Caco-2 (cell line): ENCODE measurements at regions not wholly inside any gene's neighbourhood (a gene's known extent, or its start where the extent isn't known, plus 50 kb on each side); places are given as distances from the start of the nearest gene placed in this dataset.

Experiments
- BruUV-seq: library from RNA; stranded (reverse); fragments of 400-500 nt; replicated peaks from 2 replicates; lab custom pipeline; 2021; lab: Mats Ljungman, UMichigan
- CTCF ChIA-PET: fragments of 300-600 bp; sonication (Branson Sonifier 250); formaldehyde crosslinking; loops from one replicate; lab custom pipeline; 2022; ENCODE audit warnings: antibody characterized with exemption; lab: Charles Lee
- POLR2A ChIA-PET: fragments of 300-600 bp; sonication (Branson Sonifier 250); formaldehyde crosslinking; loops from one replicate; lab custom pipeline; 2022; ENCODE audit warnings: antibody characterized with exemption; lab: Charles Lee
- DNase-seq, 2 experiments: peaks; one replicate each; pipeline versions ENCODE4 v3.0.0 to v3.0.0-alpha.2; 2020 to 2022
- H3K27me3 ChIP-seq: replicated peaks from 2 replicates; pipeline ENCODE4 v1.6.0; 2011; ENCODE audit warnings: low read length; ENCODE audit not compliant: control insufficient read depth, insufficient read depth
- H3K36me3 ChIP-seq: 2 replicates; pipeline ENCODE4 v1.5.1; 2011; ENCODE audit warnings: low read length; ENCODE audit not compliant: control insufficient read depth, insufficient read depth
- H3K4me1 ChIP-seq: fragments of 250-450 bp; sonication (Bioruptor Pico); 2 replicates; pipeline ENCODE4 v1.5.1; 2020; ENCODE audit warnings: mild to moderate bottlenecking
- H3K4me3 ChIP-seq: 2 replicates; pipeline ENCODE4 v1.5.1; 2011; ENCODE audit warnings: low read depth, mild to moderate bottlenecking, control low read depth, low read length
- H3K9me3 ChIP-seq: fragments of 250-450 bp; sonication (Bioruptor Pico); 2 replicates; pipeline ENCODE4 v1.5.1; 2020; ENCODE audit warnings: mild to moderate bottlenecking, moderate library complexity
- H3K27ac Mint-ChIP-seq: one replicate; pipeline ENCODE4 v1.8.0; 2022; ENCODE audit warnings: mixed read lengths; ENCODE audit not compliant: unreplicated experiment
- H3K27me3 Mint-ChIP-seq: one replicate; pipeline ENCODE4 v1.8.0; 2022; ENCODE audit warnings: mixed read lengths; ENCODE audit not compliant: insufficient read depth, unreplicated experiment
- H3K36me3 Mint-ChIP-seq: one replicate; pipeline ENCODE4 v1.8.0; 2022; ENCODE audit warnings: mild to moderate bottlenecking, mixed read lengths; ENCODE audit not compliant: insufficient read depth, unreplicated experiment
- H3K4me1 Mint-ChIP-seq: one replicate; pipeline ENCODE4 v1.8.0; 2022; ENCODE audit warnings: low read depth, mixed read lengths; ENCODE audit not compliant: unreplicated experiment
- H3K4me3 Mint-ChIP-seq: one replicate; pipeline ENCODE4 v1.8.0; 2022; ENCODE audit warnings: mild to moderate bottlenecking, moderate library complexity, mixed read lengths; ENCODE audit not compliant: unreplicated experiment
- H3K9me3 Mint-ChIP-seq: one replicate; pipeline ENCODE4 v1.8.0; 2022; ENCODE audit warnings: mixed read lengths; ENCODE audit not compliant: unreplicated experiment
- intact Hi-C: fragments of 100-400 bp; cut with micrococcal nuclease; formaldehyde crosslinking; loops from one replicate; pipeline ENCODE4 v1.10.0; 2022; ENCODE audit not compliant: unreplicated experiment
- TF ChIP-seq, protein P1 (sequence below), 2 experiments: fragments of 200-600 bp in 1 of 2; IDR thresholded peaks; 1 replicate in 1 of 2; 2 replicates in 1 of 2; pipeline versions ENCODE4 v1.5.1 to v1.8.0; 2011 to 2022; ENCODE audit warnings: antibody characterized with exemption in 1 of 2, control low read depth in 1 of 2, inconsistent platforms in 1 of 2, low read depth in 1 of 2, low read length in 1 of 2, mild to moderate bottlenecking in 1 of 2, moderate library complexity in 1 of 2; ENCODE audit not compliant: insufficient read depth in 1 of 2, severe bottlenecking in 1 of 2, unreplicated experiment in 1 of 2

DNA sequence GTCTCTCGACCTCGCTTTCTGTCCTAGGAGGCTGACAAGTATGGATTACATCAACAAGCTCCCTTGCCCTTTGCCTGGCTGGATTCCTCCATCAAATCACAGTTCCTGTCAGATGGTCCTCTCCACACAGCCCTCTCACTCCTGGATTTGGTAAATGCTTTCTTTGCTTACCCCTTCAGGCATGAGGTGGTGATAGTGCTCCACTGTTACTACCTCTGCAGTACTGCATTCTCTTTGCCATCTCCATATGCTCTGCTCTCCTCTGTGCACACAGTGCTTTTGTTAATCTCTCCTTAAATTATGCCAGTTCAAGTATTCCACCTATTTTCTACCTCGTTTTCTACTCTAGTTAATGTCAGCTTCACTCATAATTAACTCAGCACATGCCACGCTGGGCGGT is 279.2 kb downstream of the DMAC1 start:
- TF ChIP-seq, protein P1, sequence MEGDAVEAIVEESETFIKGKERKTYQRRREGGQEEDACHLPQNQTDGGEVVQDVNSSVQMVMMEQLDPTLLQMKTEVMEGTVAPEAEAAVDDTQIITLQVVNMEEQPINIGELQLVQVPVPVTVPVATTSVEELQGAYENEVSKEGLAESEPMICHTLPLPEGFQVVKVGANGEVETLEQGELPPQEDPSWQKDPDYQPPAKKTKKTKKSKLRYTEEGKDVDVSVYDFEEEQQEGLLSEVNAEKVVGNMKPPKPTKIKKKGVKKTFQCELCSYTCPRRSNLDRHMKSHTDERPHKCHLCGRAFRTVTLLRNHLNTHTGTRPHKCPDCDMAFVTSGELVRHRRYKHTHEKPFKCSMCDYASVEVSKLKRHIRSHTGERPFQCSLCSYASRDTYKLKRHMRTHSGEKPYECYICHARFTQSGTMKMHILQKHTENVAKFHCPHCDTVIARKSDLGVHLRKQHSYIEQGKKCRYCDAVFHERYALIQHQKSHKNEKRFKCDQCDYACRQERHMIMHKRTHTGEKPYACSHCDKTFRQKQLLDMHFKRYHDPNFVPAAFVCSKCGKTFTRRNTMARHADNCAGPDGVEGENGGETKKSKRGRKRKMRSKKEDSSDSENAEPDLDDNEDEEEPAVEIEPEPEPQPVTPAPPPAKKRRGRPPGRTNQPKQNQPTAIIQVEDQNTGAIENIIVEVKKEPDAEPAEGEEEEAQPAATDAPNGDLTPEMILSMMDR (IDR thresholded peaks at IDR 0.05; ENCODE audit: insufficient read depth in 1 of 2, low read depth in 1 of 2, low read length in 1 of 2, severe bottlenecking in 1 of 2, unreplicated experiment in 1 of 2): no peak
- H3K4me1 ChIP-seq: no peaks in the 10 kb centered on the region
- no peaks in the 10 kb centered on the region for H3K27me3 ChIP-seq
- no peak overlapping the region for H3K4me3 Mint-ChIP-seq
- H3K36me3 ChIP-seq: no peaks in the 10 kb centered on the region
- H3K9me3 ChIP-seq: no peaks in the 10 kb centered on the region
- H3K27me3 Mint-ChIP-seq: no peaks in the 10 kb centered on the region
- intact Hi-C loops: no loop called here
- DNase-seq: no peak
- no peaks in the 10 kb centered on the region for H3K9me3 Mint-ChIP-seq
- no peaks in the 10 kb centered on the region for H3K36me3 Mint-ChIP-seq
- ChIA-PET CTCF (no interaction called here), POLR2A (no interaction called here)
- no peak overlapping the region for H3K27ac Mint-ChIP-seq
- no TSS peak for BruUV-seq
- H3K4me3 ChIP-seq: no peak overlapping the region
- no peaks in the 10 kb centered on the region for H3K4me1 Mint-ChIP-seq

DNA sequence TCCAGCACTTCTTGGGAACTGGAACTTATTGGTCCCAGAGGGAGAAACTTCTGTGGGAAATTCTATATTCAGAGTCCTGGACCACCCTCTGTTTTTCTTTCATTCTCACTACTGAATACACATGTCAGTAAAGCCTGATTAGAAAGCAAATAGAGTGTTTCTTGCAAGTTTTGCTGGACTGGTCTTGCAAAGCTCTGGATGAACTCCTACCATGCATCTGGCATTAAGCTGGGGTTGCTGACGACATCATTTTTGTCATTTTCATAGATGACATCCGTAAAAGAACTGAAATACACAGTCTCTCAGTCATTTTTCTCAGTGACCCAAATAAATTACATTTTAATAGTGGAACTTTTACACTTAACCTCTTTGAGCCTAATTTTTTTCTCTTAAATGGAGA is 283.2 kb downstream of the DMAC1 start:
- no peaks in the 10 kb centered on the region for H3K9me3 ChIP-seq
- no peaks in the 10 kb centered on the region for H3K4me1 ChIP-seq
- H3K36me3 Mint-ChIP-seq: no peaks in the 10 kb centered on the region
- BruUV-seq: no TSS peak
- no peak overlapping the region for H3K4me3 Mint-ChIP-seq
- H3K27ac Mint-ChIP-seq: no peak overlapping the region
- CTCF ChIA-PET: no interaction called here
- no peak overlapping the region for H3K4me3 ChIP-seq
- TF ChIP-seq, protein P1 (IDR thresholded peaks at IDR 0.05; ENCODE audit: insufficient read depth in 1 of 2, low read depth in 1 of 2, low read length in 1 of 2, severe bottlenecking in 1 of 2, unreplicated experiment in 1 of 2): no peak
- H3K4me1 Mint-ChIP-seq: no peaks in the 10 kb centered on the region
- intact Hi-C loops: no loop called here
- POLR2A ChIA-PET: no interaction called here
- no peaks in the 10 kb centered on the region for H3K9me3 Mint-ChIP-seq
- H3K27me3 Mint-ChIP-seq: peaks cover 6% of the 10 kb centered on the region
- DNase-seq: no peak
- H3K36me3 ChIP-seq: no peaks in the 10 kb centered on the region
- H3K27me3 ChIP-seq: no peaks in the 10 kb centered on the region

DNA sequence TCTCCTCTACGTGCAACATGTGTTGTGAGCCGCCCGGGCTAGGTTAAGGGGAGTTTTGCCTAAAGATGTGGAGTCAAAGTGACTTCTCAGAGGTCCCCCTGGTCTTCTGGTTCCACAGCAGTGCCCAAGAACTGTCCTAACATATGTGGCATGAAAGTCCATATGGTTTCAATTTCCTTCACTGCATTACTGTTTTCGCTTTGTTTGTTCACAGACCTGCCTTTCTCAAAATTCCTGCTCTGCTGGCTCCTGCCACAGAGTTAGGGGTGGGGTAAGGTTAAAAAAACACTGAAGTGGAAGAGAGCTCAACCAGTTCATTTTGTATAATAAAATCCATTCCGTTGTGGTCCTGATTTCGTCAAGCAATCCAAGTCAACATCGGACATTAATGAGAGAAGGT is 289.4 kb downstream of the DMAC1 start:
- H3K4me3 Mint-ChIP-seq: no peak overlapping the region
- no TSS peak for BruUV-seq
- H3K4me1 Mint-ChIP-seq: no peaks in the 10 kb centered on the region
- no peaks in the 10 kb centered on the region for H3K9me3 Mint-ChIP-seq
- Histone ChIP-seq H3K4me3 (no peak overlapping the region), H3K27me3 (no peaks in the 10 kb centered on the region), H3K9me3 (no peaks in the 10 kb centered on the region), H3K36me3 (no peaks in the 10 kb centered on the region), H3K4me1 (no peaks in the 10 kb centered on the region)
- intact Hi-C loops: no loop called here
- H3K27me3 Mint-ChIP-seq: peaks cover 8% of the 10 kb centered on the region
- no peak overlapping the region for H3K27ac Mint-ChIP-seq
- no peaks in the 10 kb centered on the region for H3K36me3 Mint-ChIP-seq
- POLR2A ChIA-PET: no interaction called here
- DNase-seq: no peak
- CTCF ChIA-PET: no interaction called here
- TF ChIP-seq, protein P1 (IDR thresholded peaks at IDR 0.05; ENCODE audit: insufficient read depth in 1 of 2, low read depth in 1 of 2, low read length in 1 of 2, severe bottlenecking in 1 of 2, unreplicated experiment in 1 of 2): no peak
